ENCODE measurements at regions not wholly inside any gene's neighbourhood (a gene's known extent, or its start where the extent isn't known, plus 50 kb on each side); places are given as distances from the start of the nearest gene placed in this dataset.
"Not testable (repeated sequence)": the region's sequence is repeated elsewhere in the genome, so short reads cannot be mapped to it uniquely, and the experiment has no call there.

DNA sequence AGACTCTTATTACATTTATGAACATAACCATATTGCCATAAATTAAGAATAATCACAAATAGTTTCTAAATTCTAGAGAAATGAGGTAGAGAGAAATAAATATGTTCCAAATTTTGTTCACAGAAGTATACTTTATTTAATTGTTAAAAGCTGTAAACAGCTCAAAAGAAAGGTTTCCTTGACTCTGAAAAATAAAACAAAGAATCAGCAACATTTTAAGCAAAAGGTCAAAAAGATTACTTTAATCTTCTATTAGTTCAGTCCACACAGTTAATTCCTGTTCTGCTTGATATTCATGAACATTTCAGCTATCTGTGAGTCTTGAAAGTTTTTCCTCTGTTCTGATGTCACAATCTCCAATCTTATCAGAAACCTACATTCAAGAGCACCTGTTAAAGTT is 197.9 kb downstream of the GJA1 start:
- H3K4me3 ChIP-seq (ENCODE audit: low read depth, low read length) = no peak overlapping the region
- TF ChIP-seq, protein P1, sequence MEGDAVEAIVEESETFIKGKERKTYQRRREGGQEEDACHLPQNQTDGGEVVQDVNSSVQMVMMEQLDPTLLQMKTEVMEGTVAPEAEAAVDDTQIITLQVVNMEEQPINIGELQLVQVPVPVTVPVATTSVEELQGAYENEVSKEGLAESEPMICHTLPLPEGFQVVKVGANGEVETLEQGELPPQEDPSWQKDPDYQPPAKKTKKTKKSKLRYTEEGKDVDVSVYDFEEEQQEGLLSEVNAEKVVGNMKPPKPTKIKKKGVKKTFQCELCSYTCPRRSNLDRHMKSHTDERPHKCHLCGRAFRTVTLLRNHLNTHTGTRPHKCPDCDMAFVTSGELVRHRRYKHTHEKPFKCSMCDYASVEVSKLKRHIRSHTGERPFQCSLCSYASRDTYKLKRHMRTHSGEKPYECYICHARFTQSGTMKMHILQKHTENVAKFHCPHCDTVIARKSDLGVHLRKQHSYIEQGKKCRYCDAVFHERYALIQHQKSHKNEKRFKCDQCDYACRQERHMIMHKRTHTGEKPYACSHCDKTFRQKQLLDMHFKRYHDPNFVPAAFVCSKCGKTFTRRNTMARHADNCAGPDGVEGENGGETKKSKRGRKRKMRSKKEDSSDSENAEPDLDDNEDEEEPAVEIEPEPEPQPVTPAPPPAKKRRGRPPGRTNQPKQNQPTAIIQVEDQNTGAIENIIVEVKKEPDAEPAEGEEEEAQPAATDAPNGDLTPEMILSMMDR (IDR thresholded peaks at IDR 0.05; ENCODE audit: low read depth, low read length) = no peak

DNA sequence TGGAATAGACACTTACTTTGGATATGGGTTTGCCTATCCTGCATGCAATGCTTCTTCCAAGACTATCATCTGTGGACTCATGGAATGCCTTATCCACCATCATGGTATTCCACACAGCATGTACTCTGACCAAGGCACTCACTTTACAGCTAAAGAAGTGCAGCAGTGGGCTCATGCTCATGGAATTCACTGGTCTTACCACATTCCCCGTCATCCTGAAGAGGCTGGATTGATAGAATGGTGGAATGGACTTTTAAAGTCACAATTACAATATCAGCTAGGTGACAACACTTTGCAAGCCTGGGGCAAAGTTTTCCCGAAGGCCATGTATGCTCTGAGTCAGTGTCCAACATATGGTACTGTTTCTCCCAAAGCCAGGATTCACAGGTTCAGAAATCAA is 199.1 kb downstream of the GJA1 start:
- H3K4me3 ChIP-seq (ENCODE audit: low read depth, low read length) = not testable (repeated sequence)

DNA sequence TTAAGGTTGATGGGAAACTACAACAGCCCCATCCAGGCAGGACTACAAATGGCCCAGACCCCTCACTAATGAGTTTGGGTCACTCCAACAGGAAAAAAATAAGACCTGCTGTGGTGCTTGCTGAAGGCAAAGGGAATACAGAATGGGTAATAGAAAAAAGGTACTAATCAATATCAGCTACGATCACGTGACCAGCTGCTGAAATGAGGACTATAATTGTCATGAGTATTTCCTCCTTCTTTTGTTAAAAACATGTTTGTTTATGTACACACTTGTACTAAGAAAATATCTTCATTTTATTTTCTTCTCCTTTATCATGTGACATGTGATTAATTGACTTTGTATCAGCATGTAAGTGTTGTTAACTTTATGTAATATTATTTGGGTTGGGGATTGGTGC is 199.9 kb downstream of the GJA1 start:
- TF ChIP-seq, protein P1 (IDR thresholded peaks at IDR 0.05; ENCODE audit: low read depth, low read length) = no peak
- no peak overlapping the region for H3K4me3 ChIP-seq (ENCODE audit: low read depth, low read length)

DNA sequence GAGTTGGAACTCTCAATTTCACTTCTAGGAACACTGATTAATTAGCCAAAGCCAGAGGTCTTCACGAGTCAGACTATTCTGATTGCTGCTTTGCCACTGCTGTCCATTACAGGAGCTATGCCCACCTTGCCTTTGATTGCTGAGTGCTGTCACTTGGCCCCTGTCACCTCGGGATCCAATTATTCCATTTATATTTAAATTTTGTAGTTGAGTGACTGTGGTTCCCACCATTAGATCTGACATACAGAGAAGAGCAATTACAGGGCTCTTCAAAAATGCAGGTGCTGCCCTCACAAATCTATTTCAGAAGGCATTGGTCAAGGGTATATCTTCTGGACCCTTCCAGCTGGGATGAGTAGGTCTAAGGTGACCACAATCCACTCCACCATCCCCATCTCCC is 200.8 kb downstream of the GJA1 start:
- not testable (repeated sequence) for H3K4me3 ChIP-seq (ENCODE audit: low read depth, low read length)

DNA sequence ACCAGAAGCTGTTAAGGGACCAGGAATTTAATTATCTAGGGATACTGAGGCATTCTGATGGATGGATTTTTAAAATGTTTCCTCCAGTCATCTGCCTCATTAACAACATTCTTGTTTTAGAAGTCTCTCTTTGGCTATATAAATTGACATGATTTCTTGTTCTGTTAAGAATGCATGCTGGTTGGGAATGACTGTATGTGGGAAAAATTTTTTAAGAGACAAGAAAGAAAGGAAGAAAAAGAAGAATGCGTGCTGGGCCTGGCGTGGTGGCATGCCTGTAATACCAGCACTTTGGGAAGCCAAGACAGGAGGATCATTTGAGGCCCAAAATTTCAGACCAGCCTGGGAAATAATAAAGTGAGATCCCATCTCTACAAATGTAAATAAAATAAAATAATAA is 203.6 kb downstream of the GJA1 start:
- H3K4me3 ChIP-seq (ENCODE audit: low read depth, low read length) = no peak overlapping the region
- TF ChIP-seq, protein P1 (IDR thresholded peaks at IDR 0.05; ENCODE audit: low read depth, low read length) = no peak

DNA sequence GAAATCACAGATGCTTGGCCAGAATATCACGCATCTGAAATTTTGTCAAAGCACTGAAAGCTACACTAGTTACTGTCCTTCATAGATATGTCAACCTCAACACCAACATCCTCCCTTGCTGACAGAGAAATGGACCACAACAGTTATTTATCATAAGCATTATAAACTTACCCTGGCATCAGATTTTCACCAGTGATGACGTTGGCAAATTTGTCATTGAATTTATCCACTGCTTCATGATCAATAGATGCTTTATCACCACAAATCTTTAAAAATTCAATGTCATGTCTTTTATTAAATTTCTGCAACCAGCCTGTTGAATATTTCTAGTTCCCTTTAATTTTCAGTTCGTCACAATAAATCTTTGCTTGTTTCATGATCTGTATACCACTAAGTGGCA is 205.7 kb downstream of the GJA1 start:
- H3K4me3 ChIP-seq (ENCODE audit: low read depth, low read length) = no peak overlapping the region
- TF ChIP-seq, protein P1 (IDR thresholded peaks at IDR 0.05; ENCODE audit: low read depth, low read length) = no peak

DNA sequence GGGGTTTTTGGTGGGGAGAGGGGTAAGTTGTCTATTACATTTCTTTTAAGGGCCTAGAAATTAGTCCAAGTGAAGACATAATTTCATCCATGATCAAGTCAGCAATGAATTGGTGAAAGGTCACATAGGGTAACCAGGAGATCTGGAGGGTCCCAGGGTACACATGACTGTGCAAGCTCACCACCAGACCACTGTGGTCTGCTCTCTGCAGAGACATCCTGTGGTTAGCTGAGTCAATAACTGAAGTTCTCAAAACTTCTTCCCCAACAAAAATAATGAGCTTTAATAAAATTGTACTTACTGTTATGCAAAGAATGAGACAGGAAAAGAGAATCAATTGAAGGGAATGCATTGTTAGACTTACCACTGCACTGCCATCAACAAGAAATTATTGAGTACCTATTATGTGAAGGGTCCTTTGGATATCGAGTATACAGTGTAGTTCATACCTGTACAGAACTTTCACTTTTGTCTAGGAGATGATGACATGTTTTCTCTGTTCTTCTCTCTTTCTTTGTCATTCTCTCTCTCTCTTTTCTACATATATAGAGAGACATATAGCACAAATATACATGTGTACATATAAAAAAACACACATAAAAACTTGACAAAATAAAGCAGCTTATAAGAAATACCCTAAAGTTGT is 209.8 kb downstream of the GJA1 start:
- TF ChIP-seq, protein P1 (IDR thresholded peaks at IDR 0.05; ENCODE audit: low read depth, low read length) = no peak
- no peak overlapping the region for H3K4me3 ChIP-seq (ENCODE audit: low read depth, low read length)

DNA sequence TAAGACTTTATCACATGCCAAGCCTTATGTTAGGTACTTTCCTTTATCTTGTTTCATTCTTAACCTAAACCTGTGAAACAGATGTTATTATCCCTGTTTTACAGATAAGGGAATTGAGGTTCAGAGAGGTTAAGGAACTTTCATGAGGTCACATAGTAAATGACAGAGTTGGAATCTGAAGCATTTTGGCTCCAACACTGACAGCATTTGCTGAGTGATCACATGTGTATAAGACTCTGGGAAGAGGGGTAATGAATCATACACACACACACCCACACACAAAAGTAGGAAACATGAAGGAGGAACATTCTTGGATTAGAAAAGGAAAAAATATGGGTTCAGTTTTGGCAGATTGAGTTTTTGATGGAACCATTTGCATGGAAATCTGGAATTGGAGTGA is 212.5 kb downstream of the GJA1 start:
- TF ChIP-seq, protein P1 (IDR thresholded peaks at IDR 0.05; ENCODE audit: low read depth, low read length) = no peak
- no peak overlapping the region for H3K4me3 ChIP-seq (ENCODE audit: low read depth, low read length)

All from WI38 (cell line).